GM21723 (cell line): ENCODE measurements at regions not wholly inside any gene's neighbourhood (a gene's known extent, or its start where the extent isn't known, plus 50 kb on each side); places are given as distances from the start of the nearest gene placed in this dataset.
A peak's percentile ranks its signal among the peaks of the same experiment; 100 is the strongest.
"Not testable (repeated sequence)": the region's sequence is repeated elsewhere in the genome, so short reads cannot be mapped to it uniquely, and the experiment has no call there.

ENCODE experiments used
- ATAC-seq: cut with Tn5 transposase; IDR thresholded peaks from one replicate; pipeline ENCODE4 v1.9.1; 2021; ENCODE audit warnings: mild to moderate bottlenecking, moderate library complexity; ENCODE audit not compliant: unreplicated experiment

DNA sequence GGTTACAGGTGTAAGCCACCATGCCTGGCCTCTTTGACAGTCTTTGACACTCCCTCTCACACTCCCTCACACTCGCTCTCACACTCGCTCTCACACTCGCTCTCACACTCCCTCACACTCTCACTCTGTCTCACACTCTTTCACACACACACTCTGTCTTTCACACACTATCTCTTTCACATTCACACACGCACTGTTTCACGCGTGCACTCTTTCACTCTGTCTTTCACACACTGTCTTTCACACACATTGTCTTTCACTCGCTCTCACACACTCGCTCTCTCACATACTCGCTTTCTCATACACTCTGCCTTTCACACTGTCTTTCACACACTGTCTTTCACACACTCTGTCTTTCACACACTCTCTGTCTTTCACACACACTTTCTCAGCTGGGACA is 167.1 kb upstream of the CXCL13 start:
- ATAC-seq, result no peak

DNA sequence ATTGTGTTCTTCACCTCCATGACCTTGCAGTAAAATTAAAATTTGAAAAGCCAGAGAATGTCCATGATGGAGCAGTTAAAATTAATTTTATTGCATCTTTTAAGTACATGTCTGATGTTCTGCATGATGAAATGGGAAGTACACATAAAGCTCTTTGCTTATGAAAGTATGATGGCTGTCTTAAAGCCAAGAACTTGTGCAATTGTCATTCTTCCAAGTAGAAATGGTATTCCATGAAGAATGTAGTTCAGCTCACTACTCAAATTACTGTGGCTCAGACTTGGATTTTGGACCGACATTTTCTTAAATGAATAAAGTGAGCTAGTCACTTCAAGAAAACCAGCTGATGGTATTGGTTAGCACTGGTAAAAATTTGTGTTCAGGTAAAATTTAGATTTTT is 161.7 kb upstream of the CXCL13 start:
- no peak for ATAC-seq

DNA sequence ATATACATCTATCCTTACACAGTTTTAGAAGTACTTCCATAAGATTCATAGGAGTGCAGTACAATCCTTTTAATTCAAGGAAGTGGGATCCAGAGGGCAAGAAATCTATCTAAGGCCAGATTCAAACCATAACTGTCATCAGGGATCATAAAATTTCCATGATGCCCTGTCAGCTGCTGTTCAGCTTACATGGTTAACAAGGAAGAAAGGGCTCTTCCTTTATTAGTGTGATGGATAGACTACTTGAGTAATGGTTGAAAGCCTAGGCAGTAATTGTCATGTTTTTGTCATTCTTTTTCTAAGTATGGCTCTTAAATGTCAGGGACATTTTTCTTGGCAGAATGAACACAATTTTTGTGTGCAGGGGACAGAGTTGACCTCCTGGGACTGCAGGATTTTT is 159.8 kb upstream of the CXCL13 start:
- ATAC-seq, result no peak

DNA sequence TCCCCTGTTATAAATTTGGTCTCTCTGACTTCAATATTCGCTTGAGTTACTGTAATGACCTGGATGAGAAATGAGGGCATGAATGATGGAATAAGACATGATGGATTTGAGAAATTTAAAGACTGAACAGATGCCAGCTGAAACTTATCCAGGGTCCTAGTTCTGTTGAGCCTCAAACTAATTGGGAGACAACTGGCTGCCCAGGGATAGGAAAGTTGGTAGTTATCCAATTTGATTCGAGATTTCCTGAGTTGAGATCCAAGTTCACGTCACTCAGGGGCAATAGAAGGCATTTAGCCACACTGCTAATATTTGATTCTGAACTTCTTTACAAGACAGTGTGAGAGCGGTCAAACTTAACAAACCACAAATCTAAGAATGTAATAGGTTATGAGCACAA is 159.0 kb upstream of the CXCL13 start:
- no peak for ATAC-seq

DNA sequence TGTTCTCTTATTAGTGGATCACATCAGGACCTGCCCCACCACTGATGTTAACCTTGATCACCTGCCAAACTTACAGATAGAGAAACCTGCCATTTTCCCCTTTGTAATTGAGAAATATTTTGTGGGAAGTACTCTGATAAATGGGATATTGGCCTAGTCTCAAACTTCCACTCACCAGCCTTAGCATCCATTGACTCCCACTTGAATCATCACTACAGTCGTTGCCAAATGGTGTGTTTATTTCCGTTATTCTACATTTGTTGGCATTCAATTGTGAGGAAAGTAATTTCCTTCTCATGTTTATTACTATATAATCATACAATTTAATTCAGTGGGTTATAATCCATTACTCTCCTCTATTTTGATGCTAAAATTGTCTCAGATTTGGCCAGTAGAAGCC is 156.4 kb upstream of the CXCL13 start:
- no peak for ATAC-seq

DNA sequence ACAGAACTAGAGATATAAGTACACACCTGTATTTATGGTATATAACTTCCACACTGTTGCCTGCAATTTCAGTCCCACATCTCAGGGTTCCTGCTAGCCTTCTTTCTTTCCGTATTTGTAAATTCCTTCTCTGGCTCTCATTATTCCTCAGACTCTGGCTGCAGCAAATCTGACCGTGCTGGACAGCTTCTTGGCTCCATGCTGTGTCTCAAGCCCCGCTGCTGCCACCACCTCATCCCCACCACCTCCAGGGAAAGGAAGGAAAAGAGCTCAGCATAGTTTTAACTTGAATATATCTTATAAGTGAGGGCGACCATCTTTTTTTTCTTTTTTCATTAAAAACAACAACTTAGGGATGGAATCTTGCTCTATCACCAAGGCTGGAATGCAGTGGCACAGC is 155.6 kb upstream of the CXCL13 start:
- ATAC-seq, result no peak

DNA sequence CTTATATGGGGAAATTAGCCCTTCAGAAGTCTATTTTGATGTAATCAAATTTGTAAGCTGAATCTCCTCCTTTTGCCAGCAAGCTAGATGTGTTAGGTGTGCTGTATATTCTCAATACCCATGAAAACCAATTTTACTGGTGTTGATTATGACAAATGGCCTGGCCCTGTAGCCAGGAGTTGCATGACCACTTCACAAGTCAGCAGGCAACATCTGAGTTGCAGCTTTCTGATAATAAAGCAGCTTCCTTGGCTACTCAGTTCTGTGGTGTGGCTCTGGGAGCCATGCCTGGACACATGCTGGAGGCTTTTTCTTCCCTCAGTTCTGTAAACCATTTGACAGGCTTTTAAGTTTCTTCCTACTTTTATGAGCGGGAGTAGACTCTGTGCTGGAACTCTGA is 154.1 kb upstream of the CXCL13 start:
- no peak for ATAC-seq

DNA sequence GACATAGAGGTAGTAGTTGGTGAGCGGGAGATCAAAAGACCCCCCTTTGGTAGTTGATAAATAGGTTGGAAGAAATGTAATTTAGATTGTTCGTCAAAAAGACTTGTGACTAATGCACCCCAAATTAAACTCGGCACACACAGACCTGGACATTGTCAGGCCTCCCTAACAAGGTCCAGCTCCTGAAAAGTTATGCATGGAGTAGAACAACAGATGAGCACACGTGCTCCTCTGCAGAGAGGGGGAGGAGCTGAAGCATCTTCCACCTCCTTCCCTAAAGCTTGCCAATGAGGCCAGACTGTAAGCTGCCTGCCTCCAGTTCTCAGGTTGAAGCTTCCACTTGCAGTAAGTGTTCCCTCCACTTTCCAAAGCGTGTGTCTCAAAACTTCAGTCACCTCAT is 153.5 kb upstream of the CXCL13 start:
- not testable (repeated sequence) for ATAC-seq

DNA sequence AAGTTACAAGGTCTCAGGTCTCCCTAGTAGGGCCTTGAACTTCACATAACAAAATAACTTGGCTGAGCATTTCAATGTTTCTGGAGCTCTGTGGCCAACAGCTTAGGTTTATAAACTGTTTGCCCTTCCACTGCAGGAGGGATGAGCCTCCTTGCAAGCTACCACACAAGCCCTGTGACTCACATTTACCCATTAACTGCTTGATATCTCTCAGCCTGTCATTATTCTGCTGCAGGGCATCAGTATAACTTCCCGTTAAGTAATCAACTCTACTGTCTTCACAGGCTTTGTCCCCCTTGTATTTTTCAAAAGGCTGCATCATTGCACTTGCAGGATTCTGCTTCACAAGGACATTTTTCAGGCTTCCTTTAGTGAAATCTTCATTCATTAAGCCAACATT is 151.7 kb upstream of the CXCL13 start:
- no peak for ATAC-seq

DNA sequence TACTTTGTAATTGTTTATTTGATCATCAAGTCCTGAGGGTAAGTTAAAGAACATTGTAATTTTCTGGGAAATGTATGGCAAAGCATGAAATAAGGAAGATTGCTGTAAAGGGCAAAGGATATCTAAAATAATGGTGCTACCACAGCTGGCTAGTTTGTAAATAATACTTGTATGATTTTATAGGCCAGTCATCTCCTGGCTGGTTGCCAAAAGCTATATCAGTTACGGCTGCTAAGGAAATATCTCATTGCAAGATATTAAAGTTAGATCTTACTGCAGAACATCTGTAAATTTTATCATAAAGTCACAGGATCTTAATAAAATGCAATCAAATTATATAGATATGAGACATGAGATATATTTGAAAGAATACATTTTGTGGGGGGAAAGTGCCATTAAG is 150.8 kb upstream of the CXCL13 start:
- no peak for ATAC-seq

DNA sequence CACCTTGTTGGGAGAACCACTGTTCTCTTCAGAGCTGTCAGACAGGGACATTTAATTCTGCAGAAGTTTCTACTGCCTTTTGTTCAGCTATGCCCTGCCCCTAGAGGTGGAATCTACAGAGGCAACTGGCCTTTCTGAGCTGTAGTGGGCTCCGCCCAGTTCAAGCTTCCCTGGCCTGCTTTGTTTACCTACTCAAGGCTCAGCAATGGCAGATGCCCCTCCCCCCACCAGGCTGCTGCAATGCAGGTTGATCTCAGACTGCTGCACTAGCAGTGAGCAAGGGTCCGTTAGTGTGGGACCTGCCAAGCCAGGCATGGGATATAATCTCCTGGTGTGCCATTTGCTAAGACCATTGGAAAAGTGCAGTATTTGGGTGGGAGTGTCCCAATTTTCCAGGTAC is 141.5 kb upstream of the CXCL13 start:
- ATAC-seq, result not testable (repeated sequence)

DNA sequence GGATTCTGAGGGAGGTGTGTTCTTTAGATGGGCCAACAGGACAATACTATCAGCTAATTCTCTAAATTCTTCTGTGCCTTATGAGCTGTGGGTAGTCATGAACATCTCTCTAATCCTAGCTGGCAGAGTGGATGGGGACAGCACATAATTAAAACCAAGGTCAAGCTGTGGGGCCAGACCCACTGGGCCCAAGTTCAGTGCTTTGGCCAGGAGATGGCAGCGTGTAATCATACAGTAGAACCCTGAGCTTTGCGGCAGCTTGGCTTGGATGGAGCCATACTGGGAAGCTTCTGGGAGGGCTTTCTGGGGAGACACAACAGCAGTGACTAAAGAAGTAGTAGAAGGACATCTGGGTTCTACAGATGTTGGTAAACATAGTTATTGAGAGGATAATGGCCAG is 140.3 kb upstream of the CXCL13 start:
- no peak for ATAC-seq

DNA sequence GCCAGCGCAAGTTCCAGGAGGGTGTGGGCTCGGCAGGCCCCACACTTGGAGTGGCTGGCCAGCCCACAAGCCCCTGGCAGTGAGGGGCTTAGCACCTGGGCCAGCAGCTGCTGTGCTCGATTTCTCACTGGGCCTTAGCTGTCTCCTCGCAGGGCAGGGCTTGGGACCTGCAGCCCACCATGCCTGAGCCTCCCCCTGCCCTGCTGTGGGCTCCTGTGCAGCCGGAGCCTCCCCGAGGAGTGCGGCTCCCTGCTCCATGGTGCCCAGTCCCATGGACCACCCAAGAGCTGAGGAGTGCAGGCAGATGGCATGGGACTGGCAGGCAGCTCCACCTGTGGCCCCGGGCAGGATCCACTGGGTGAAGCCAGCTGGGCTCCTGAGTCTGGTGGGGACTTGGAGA is 139.2 kb upstream of the CXCL13 start:
- no peak for ATAC-seq

DNA sequence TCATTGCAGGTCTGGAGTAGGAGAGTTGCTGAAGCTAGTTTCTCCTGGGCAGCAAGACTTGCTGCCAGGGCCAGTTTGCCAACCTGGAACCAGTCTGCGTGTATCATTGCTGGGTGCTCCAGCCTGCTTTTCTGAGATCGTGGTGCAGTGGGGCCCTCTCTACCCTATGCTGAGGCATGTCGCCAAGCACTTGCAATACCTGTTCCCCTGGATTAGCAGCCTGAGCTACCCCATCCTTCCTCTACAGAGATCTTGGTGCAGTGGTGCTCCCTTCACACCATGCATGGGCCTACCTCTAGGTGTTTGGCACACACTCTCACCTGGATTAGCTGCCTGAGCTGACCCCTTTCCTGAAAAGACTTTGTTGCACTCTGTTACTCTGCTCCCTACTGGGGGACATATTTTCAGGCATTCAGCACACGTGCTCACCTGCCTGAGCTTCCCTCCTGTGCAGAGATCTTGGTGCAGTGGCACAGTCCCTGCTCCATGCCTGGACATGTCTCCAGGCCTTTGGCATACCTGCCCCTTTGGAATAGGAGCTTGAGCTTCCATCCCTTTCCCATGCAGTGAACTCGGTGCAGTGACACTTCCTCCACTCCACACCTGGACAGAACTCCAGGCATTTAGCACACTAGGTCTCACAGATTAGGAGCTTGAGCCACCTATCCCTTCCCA is 133.7 kb upstream of the CXCL13 start:
- no peak for ATAC-seq

DNA sequence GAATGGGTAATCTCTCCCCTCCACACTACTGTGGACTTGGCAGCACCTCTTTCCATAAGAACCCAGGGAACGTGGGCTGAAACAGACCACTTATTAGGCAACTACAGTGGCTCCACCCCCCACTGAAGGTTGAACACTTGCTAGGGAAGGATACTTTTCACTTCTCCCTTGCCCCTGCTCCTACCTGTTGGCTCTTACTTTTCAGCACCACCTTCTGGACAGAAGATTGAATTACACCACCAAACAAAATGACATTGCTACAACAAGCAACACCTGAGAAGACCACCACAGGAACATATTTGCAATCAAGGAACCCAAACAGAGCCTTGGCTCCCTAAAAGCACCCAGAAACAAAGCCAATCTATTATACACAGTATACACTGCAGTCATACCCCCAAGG is 132.1 kb upstream of the CXCL13 start:
- peak; percentile 55 for ATAC-seq

DNA sequence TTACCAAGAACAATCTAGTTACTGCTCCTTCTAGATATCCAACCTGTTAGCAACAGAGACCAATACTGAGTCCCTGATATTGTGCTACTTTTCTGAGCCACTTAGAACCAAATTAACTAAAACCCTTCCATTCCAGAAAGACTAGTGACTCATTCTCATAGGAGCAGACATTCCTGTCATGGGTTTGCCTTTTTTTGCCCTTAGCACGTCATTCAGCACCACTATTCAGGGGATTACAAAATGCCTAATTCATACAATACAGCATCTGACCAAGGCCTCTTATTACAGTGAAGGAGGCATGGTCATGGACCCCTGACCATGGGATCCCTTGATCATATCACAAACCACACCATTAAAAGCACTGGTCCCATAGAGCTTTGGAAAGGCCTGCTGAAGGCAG is 123.8 kb upstream of the CXCL13 start:
- ATAC-seq, result no peak

DNA sequence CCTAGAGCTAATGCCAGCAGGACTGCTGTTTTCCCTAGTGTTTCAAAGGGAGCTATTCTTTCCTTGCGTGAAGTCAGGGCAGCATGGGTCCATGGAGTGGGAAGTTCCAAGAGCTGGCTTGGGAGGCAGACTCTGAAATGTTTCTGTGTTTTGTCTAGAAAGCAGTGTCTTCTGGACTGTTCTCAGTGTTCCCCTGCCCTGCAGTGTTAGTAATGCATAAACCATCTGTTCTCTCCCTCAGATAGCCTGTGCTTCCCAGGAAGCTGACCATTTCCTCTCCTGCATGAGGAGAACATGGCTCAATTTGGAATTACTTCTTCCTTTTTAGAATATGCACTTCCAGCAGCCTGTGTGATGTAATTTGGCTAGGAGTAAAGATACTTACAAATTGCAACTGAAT is 116.7 kb upstream of the CXCL13 start:
- no peak for ATAC-seq

DNA sequence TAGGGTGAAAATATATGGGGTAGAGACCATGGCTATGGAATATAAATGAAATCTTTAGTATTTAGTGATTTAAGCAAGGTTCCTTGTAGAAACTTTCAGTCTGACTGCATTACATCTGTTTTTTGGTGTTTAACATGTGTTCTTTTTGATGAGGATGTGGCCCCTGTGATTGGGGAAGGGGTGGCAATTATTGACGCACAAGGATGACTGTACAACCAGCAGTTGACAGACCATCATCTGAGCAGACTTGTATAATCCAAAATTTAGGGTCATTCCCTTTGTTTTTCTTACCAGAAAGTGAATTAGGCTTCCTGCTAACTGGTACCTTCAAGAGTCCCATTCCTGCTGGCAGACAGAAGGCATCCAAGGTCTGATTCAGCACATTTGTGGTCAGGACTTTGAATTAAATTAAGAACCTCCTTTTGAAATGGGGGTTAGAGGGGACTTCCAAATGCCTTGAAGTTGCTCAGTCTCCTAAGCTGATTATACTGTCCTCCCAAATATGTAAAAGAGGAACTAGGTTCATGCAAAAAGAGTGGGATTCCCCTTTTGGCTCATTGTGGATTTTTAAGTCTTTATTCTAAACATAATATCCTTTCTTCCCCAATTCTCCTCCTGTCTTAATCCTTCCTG is 112.4 kb upstream of the CXCL13 start:
- peak; percentile 72 for ATAC-seq

DNA sequence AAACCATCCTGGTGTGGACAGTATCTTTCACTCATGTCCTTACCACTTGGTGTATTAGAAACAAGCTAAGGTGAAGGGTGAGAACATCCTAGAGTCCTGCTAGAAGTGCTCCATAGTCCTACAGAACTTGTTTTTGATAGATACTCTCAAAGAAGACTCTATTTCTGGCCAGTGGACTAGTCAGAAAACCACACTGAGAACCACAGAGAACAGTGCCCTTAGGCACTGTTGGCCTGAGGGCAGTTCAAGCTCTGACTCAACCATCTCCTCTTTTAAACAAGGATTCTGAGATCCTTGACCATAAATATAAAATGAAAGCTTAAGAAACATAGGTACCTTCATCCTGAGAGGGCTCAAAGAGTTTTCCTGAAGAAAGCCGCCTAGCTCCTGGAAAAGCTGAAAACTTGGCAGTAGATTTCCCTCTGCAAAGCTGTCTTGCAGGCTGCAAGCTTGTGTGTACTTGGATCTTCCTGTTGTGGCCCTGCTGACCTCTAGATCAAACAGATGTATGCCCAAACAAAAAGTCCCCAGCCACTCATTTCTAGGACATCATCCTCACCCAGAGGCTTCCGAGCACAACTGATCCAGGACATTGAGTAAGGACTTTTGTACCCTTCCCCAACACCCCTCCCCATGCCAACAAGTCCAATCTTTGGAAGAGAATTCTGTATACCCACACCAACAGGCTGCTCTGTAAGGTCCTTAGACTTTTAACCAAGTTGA is 111.6 kb upstream of the CXCL13 start:
- ATAC-seq, result peak; percentile 43

DNA sequence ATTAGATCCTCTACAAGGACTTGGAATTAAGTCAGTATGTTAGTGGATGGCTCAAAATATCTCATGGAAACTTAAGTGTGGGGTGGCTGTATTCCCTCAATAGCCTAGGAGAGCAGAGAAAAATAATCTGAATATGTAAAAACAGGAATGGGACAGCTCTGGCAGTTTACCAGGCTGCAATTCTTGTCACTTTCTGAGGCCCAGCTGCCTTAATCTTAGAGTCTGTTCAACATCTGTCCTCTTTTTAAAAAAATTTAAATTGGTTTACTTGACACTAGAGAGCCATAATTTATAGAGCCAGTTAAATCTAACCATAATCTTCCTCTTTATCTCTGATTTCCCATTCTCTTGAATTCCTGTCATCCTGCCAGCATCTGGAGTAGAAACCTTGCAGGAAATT is 109.2 kb upstream of the CXCL13 start:
- ATAC-seq, result no peak

DNA sequence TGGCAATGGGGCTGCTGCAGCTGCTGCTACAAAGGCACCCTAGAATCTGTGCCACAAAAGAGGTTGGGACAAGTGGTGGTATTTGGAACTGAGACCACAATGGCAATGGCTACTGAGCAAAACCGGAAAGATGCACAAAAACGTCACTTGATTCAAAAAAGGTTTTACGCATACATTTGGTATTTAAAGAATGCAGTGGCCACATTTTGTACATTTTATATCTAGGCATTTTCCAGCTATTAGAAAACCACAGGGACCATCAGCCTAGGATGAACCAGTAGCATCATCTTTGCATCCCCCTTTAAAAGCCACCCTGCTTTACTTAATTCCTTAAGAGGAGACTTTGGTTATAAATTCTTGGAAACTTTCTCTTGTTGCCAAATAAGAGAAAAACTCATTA is 104.8 kb upstream of the CXCL13 start:
- no peak for ATAC-seq

DNA sequence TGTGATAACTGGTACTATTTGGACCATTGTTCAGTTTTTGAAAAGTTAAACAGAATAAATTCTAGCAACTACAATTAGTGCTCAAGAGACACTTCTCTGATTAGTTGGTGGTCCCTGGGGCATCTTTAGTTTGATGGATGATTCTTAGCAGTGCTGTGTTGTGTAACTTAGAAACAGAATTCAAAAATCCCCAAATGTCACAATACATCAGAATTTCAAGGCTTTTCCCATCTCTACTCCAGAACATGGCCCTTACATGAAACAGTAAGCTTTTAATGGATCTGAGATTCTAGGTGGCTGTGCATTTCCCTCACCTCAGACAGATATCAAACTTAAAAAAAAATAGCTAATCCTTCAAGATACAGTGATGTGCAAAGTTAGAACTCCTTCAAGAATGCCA is 104.4 kb upstream of the CXCL13 start:
- ATAC-seq, result no peak
